Brain microvascular endothelial cell (primary cell): ENCODE measurements at regions not wholly inside any gene's neighbourhood (a gene's known extent, or its start where the extent isn't known, plus 50 kb on each side); places are given as distances from the start of the nearest gene placed in this dataset.

Source experiments
- DNase-seq: peaks from one replicate; pipeline ENCODE4 v3.0.0-alpha.2; 2020
- H3K27ac ChIP-seq: fragments of 250-450 bp; sonication (Bioruptor Pico); 2 replicates; pipeline ENCODE4 v1.5.1; 2020; ENCODE audit warnings: mild to moderate bottlenecking, moderate library complexity
- H3K27me3 ChIP-seq: fragments of 250-450 bp; sonication (Bioruptor Pico); replicated peaks from 2 replicates; pipeline ENCODE4 v1.5.1; 2020; ENCODE audit warnings: mild to moderate bottlenecking
- H3K36me3 ChIP-seq: fragments of 250-450 bp; sonication (Bioruptor Pico); replicated peaks from 2 replicates; pipeline ENCODE4 v1.5.1; 2020; ENCODE audit warnings: mild to moderate bottlenecking
- H3K4me3 ChIP-seq: 2 replicates; pipeline ENCODE4 v1.5.1; 2011; ENCODE audit warnings: low read depth, mild to moderate bottlenecking, control low read depth, low read length, moderate library complexity
- CTCF ChIP-seq: IDR thresholded peaks from 2 replicates; pipeline ENCODE4 v1.5.1; 2011; ENCODE audit warnings: low read depth, mild to moderate bottlenecking, moderate library complexity, low read length, control low read depth, inconsistent platforms; ENCODE audit errors: missing control alignments
- in situ Hi-C: cut with HindIII; loops from 2 replicates; pipeline ENCODE4 v1.10.0; 2017; ENCODE audit warnings: low sequenced_read_pairs, low pct_ligation_motif_present

- in situ Hi-C loops: no loop called here
Observed at GRCh38 chr16:17984810-17985209, 351.7 kb downstream of the NPIPA8 start.

GRCh38 chr16:17983847-17984639, 352.5 kb downstream of the NPIPA8 start:
- TF ChIP-seq CTCF: no peak
- no peak overlapping the region for H3K27ac ChIP-seq
- DNase-seq: no peak
- H3K27me3 ChIP-seq: no peaks in the 10 kb centered on the region
- in situ Hi-C loops: no loop called here
- H3K36me3 ChIP-seq: no peaks in the 10 kb centered on the region
- H3K4me3 ChIP-seq: no peak overlapping the region

More at GRCh38 chr16:17984810-17985209, 351.7 kb downstream of the NPIPA8 start:
- TF ChIP-seq CTCF: no peak
- Histone ChIP-seq H3K27ac (no peak overlapping the region), H3K27me3 (no peaks in the 10 kb centered on the region), H3K4me3 (no peak overlapping the region), H3K36me3 (no peaks in the 10 kb centered on the region)
- DNase-seq: no peak

GRCh38 chr16:17983114-17983513, 353.4 kb downstream of the NPIPA8 start:
- TF ChIP-seq CTCF: no peak
- H3K27me3 ChIP-seq: no peaks in the 10 kb centered on the region
- in situ Hi-C loops: no loop called here
- H3K4me3 ChIP-seq: no peak overlapping the region
- DNase-seq: no peak
- H3K36me3 ChIP-seq: no peaks in the 10 kb centered on the region
- H3K27ac ChIP-seq: no peak overlapping the region

GRCh38 chr16:17977260-17977659, 359.3 kb downstream of the NPIPA8 start:
- DNase-seq: no peak
- TF ChIP-seq CTCF: no peak
- no peaks in the 10 kb centered on the region for H3K27me3 ChIP-seq
- H3K4me3 ChIP-seq: no peak overlapping the region
- no peaks in the 10 kb centered on the region for H3K36me3 ChIP-seq
- no peak overlapping the region for H3K27ac ChIP-seq
- in situ Hi-C loops: no loop called here

- H3K4me3 ChIP-seq: no peak overlapping the region
- no peak for DNase-seq
- no peak for TF ChIP-seq CTCF
Observed at GRCh38 chr16:17972460-17972943, 364.0 kb downstream of the NPIPA8 start.

GRCh38 chr16:17970816-17971331, 365.7 kb downstream of the NPIPA8 start:
- TF ChIP-seq CTCF: no peak
- Histone ChIP-seq H3K4me3 (no peak overlapping the region), H3K36me3 (no peaks in the 10 kb centered on the region), H3K27ac (no peak overlapping the region), H3K27me3 (no peaks in the 10 kb centered on the region)
- DNase-seq: no peak
- in situ Hi-C loops: no loop called here

More at GRCh38 chr16:17972460-17972943, 364.0 kb downstream of the NPIPA8 start:
- H3K27ac ChIP-seq: no peak overlapping the region
- H3K27me3 ChIP-seq: no peaks in the 10 kb centered on the region
- in situ Hi-C loops: no loop called here
- H3K36me3 ChIP-seq: no peaks in the 10 kb centered on the region
